HG02759 (cell line): ENCODE measurements at regions not wholly inside any gene's neighbourhood (a gene's known extent, or its start where the extent isn't known, plus 50 kb on each side); places are given as distances from the start of the nearest gene placed in this dataset.

Experiments used
- ATAC-seq: cut with Tn5 transposase; IDR thresholded peaks from one replicate; pipeline ENCODE4 v1.9.1; 2021; ENCODE audit warnings: mild to moderate bottlenecking, moderate library complexity; ENCODE audit not compliant: unreplicated experiment

DNA sequence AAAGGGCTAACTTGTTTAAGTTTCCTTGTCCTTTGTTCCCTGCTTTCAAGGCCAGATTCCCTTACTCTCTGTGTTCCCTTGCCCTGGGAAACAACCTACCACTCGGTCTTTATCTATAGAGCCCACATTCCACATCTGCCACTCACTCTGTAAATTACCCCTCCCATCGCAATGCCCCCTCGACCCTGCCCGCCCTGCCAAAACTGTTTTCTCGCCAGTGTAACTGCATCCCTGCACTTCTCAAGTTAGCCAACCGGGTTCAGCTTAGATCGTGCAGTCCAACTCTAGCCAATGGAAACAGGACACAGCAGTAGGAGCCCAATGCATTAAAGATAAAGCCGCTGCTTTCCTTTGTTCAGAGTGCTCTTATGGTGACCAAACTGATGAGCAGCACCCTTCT, 263.6 kb downstream of the TBL1XR1 start:
- no peak for ATAC-seq

- no peak for ATAC-seq
Measured at GRCh38 chr3:176932433-176932832, 264.8 kb downstream of the TBL1XR1 start.

- no peak for ATAC-seq
Measured at GRCh38 chr3:176931991-176932390, 265.3 kb downstream of the TBL1XR1 start.

DNA sequence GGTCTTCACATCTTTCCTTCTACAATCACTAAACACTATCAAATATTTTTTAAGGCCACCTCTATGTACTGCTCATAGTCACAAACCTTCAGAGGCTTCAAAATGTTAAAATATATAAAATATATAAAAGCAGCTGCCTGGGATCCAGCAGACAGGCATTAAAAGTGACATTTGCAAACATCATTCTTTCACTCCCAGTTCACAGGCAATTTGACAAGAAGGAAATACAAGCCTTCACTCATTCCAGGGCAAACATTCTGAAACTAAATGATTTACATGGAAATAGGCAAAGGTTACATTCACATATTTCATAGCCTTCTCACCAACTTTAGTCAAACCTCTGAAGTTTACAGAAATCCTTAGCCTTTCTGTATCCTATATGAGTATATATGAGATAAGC, 266.3 kb downstream of the TBL1XR1 start:
- ATAC-seq: no peak

- ATAC-seq: no peak
Measured at GRCh38 chr3:176928582-176928931, 268.7 kb downstream of the TBL1XR1 start.

GRCh38 chr3:176927706-176928581, 269.3 kb downstream of the TBL1XR1 start:
- ATAC-seq: no peak

DNA sequence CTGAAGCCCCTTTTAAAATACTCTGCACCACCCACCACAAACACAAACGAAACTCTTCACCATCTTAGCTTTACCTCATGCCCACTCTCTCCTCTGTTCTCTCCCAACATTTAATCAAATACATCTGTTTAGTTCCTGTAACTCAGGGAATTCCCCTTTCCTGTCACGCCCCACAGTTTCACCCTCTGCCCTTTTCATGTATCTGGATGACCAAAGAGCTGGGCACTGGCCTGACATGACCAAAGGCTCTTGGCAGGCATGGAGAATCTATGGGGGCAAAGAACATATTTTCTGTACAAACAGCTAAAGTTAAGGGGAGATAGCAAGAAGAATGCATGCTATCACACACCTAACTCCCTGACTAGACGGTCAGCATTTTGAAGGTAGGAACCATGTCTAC, 270.0 kb downstream of the TBL1XR1 start:
- ATAC-seq: no peak

DNA sequence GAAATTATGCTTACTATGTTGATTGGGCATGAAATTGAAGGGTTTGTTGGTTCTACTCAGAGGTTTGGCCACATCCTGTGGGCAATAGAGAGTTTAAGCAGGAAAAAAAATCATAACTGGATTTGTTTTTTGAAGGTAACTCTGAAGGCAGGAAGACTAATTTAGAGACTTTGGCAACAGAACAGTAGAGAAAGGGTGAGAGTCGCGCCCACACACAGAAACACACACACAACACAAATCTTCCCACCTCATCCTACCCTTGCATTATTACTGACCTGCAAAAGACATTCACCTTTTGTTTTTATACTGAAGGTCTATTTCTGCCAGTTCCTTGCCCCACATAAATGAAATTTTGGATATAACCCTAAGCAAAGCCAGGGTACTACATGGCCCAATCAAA, 270.6 kb downstream of the TBL1XR1 start:
- ATAC-seq: no peak

DNA sequence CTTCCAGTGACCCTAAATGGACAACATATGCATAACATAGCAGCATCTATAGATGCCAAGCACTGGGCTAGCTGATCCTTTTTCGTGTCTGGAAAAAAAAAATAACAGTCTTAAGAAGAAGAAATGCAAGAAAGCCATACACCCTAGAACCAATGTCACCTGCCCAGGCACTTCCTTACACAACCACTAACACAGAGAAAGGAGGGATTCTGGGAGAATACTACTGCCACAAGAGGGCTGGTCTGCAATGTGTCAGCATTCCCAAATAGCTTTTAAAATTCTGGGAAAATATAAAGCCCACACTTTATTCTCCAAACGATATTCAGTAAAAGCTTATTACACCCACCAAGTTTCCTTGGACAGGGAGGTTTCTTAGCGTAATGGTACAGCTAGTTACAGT, 271.2 kb downstream of the TBL1XR1 start:
- no peak for ATAC-seq

DNA sequence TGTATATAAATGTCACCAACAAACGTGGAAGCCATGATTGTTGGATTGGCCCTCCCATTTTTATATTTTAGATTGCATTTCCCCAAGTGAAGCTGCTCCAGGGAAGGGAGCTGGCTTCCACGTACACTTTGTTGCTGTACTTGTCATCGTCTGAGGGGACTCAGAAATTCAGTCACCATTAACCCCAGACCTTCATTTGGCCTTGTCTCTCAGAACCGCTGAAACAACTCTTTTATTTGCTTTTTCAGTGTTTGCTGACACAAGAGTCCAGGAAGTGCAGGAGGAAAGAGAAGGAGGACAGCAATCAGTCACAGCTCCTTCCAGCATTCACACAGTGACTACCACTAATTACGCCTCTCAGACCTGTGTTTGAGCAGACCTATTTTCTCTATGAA, 276.5 kb downstream of the TBL1XR1 start:
- ATAC-seq: no peak

DNA sequence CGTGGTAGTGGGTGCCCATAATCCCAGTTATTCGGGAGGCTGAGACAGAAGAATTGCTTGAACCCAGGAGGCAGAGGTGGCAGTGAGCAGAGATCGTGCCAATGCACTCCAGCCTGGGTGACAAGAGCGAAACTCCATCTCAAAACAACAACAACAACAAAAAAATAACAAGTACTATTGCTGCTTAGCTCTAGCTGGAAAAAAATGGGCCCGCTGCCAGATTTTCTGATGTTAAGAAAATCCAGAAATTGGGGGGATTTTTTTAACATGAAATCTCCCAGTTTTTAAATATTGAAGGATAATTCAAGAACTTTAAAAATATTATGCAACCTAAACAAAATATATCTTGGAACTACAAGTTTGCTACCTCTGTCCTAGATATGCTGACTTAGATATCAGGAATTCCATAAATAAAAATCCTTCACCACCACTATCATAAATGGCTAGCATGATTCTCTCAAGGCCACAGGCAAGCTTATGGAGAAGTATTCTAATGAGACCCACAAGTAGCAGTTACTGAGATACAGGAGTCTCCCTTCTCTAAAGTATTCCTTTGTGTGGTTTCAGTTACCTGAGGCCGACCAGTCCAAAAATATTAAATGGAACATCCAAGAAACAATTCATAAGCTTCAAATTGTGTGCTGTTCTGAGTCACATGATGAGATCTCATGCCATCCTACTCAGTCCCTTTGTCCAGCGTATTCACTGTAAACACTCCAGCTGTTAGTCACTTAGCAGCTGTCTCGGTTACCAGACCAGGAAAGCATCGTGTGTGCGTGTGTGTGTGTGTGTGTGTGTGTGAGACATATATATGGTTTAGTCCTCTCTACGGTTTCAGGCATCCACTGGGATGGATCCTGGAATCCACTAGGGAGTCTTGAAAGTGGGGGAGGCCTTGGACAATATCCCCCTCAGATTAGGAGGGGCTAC, 277.2 kb downstream of the TBL1XR1 start:
- ATAC-seq: no peak

DNA sequence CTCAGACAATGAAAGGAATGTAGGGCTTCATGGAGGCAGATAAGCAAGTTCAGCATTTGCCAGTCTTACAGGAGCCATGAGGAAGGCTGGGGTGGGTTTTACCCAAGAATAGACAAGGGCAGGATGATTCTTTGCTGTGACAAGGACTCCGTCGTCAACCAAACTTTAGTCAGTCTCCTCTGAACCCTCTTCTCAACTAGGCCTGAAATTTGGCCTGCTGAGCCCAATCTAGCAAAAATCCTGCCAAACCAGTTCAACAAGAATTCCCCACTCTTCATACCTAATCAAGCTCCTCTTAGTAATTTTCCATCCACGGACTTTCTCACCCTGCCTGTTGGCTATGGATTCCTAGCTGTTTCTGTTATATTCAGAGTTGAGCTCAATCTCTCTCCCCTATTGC, 280.5 kb downstream of the TBL1XR1 start:
- no peak for ATAC-seq

- no peak for ATAC-seq
Measured at GRCh38 chr3:176914764-176915163, 282.5 kb downstream of the TBL1XR1 start.

DNA sequence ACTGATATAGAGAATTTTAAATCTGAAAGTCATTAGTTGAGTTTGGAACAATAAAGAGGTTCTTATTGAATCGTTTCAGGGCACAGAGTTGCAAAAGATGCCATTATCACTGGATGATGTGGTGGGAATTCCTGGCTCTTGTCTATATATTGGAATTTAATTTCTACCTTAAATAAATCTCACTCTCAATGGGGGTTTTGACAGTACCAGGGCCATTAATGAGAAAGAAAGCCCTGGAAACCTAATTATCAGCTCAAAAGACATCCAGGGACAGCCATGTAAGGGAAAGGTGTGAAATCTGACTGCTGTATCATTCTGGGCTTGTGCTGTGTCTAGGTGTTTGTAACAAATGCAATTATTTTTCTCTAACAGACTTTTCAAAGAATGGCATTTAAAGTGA, 285.7 kb downstream of the TBL1XR1 start:
- no peak for ATAC-seq

- ATAC-seq: no peak
Measured at GRCh38 chr3:176909044-176909443, 288.2 kb downstream of the TBL1XR1 start.

- no peak for ATAC-seq
Measured at GRCh38 chr3:176906046-176906905, 291.0 kb downstream of the TBL1XR1 start.

GRCh38 chr3:176905331-176905730, 292.0 kb downstream of the TBL1XR1 start:
- ATAC-seq: no peak

DNA sequence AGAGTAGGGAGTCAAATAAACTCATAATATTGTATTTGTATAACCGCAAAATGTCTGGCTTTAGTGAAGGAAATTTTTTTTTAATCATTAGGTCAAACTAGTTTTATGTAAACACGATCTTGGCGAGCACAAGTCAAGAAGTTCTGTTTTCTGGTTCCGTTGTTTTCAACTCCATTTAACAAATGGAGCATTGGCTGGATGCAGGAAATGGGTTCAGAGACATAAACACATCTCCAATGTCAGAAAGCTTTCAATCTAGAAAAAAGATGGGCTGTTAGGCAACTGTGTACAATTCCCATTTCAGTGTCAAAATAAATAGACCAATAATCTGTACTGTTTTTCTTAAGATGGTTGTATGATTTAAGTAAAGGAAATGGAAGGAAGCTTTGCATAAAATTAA, 292.8 kb downstream of the TBL1XR1 start:
- ATAC-seq: no peak

GRCh38 chr3:176896640-176897039, 300.6 kb downstream of the TBL1XR1 start:
- ATAC-seq: no peak

DNA sequence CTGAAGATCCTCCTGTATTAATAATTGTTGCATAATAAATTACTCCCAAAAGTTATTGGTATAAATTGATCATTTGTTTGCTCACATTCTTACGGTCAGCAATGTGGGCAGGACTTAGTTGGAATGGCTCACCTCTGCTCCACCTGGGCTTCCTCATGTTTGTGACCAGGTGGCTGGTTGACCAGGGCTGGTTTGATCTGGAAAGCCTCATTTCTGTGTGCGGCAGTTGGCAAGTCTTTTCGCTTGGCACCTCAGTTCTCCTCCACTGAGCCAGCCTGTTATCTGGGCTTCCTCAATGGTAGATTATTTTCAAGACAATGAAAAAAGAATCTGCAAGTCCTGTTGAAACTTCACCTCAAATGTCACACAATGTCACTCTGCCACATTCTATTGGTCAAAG, 301.1 kb downstream of the TBL1XR1 start:
- no peak for ATAC-seq

DNA sequence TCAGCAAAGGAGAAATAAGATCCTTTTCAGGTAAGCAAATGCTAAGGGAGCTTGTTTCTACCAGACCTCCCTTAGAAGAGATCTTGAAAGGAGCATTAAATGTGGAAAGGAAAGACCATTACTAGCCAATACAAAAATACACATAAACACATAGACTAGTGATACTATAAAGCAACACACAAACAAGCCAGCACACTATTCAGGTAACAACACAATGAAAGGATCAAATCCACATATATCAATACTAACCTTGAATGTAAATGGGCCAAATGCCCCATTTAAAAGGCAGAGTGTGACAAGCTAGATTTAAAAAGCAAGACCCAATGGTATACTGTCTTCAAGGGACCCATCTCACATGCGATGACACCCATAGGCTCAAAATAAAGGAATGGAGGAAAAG, 317.6 kb downstream of the TBL1XR1 start:
- no peak for ATAC-seq
